ENCODE measurements at regions not wholly inside any gene's neighbourhood (a gene's known extent, or its start where the extent isn't known, plus 50 kb on each side); places are given as distances from the start of the nearest gene placed in this dataset.

GRCh38 chr5:133793756-133794465 lies 174.5 kb downstream of the C5orf15 start:
- Histone ChIP-seq H3K4me3 (replicated peaks in 1 of 4; ENCODE audit: control extremely low read depth in 1 of 4, insufficient read depth in 1 of 4, low read depth in 3 of 4, low read length in 4 of 4) (no peak overlapping the region), H3K4me2 (ENCODE audit: extremely low read depth, insufficient read depth, low read length) (no peak overlapping the region), H3K27ac (ENCODE audit: insufficient read depth, low read length) (no peak overlapping the region), H3K4me1 (ENCODE audit: control insufficient read depth, extremely low read depth, insufficient read depth, low read length) (no peaks in the 10 kb centered on the region), H3K36me3 (ENCODE audit: control insufficient read depth, insufficient read depth, low read length) (no peaks in the 10 kb centered on the region), H4K20me1 (ENCODE audit: control insufficient read depth, extremely low read depth, insufficient read depth, low read length) (no peaks in the 10 kb centered on the region), H3K27me3 (ENCODE audit: control insufficient read depth, insufficient read depth, low read length) (no peaks in the 10 kb centered on the region), H3K9ac (ENCODE audit: insufficient read depth, low read length) (no peak overlapping the region), H3K9me3 (ENCODE audit: control insufficient read depth, insufficient read depth, low read depth, low read length) (no peaks in the 10 kb centered on the region), H3K79me2 (ENCODE audit: control insufficient read depth, insufficient read depth, low read length) (no peaks in the 10 kb centered on the region), H2AFZ (ENCODE audit: low read length) (no peak overlapping the region)
- DNase-seq (ENCODE audit: low read depth in 2 of 2), result no peak
- no peak for TF ChIP-seq CTCF (conservative IDR thresholded peaks at IDR 0.05 in 1 of 2, IDR thresholded peaks at IDR 0.05 in 1 of 2; ENCODE audit: low read depth in 1 of 2, low read length in 2 of 2)
- no peak for TF ChIP-seq EZH2 (IDR thresholded peaks at IDR 0.05; ENCODE audit: low read length, missing control alignments)

GRCh38 chr5:133792655-133793054 lies 175.8 kb downstream of the C5orf15 start:
- no peak overlapping the region for H3K27ac ChIP-seq (ENCODE audit: insufficient read depth, low read length)
- no peak for DNase-seq (ENCODE audit: low read depth in 2 of 2)
- no peaks in the 10 kb centered on the region for H3K9me3 ChIP-seq (ENCODE audit: control insufficient read depth, insufficient read depth, low read depth, low read length)
- no peaks in the 10 kb centered on the region for H4K20me1 ChIP-seq (ENCODE audit: control insufficient read depth, extremely low read depth, insufficient read depth, low read length)
- no peaks in the 10 kb centered on the region for H3K36me3 ChIP-seq (ENCODE audit: control insufficient read depth, insufficient read depth, low read length)
- H3K4me1 ChIP-seq (ENCODE audit: control insufficient read depth, extremely low read depth, insufficient read depth, low read length), result no peaks in the 10 kb centered on the region
- H3K4me3 ChIP-seq (replicated peaks in 1 of 4; ENCODE audit: control extremely low read depth in 1 of 4, insufficient read depth in 1 of 4, low read depth in 3 of 4, low read length in 4 of 4), result no peak overlapping the region
- H2AFZ ChIP-seq (ENCODE audit: low read length), result no peak overlapping the region
- TF ChIP-seq EZH2 (IDR thresholded peaks at IDR 0.05; ENCODE audit: low read length, missing control alignments) (no peak), CTCF (conservative IDR thresholded peaks at IDR 0.05 in 1 of 2, IDR thresholded peaks at IDR 0.05 in 1 of 2; ENCODE audit: low read depth in 1 of 2, low read length in 2 of 2) (no peak)
- no peak overlapping the region for H3K9ac ChIP-seq (ENCODE audit: insufficient read depth, low read length)
- H3K79me2 ChIP-seq (ENCODE audit: control insufficient read depth, insufficient read depth, low read length), result no peaks in the 10 kb centered on the region
- no peak overlapping the region for H3K4me2 ChIP-seq (ENCODE audit: extremely low read depth, insufficient read depth, low read length)
- no peaks in the 10 kb centered on the region for H3K27me3 ChIP-seq (ENCODE audit: control insufficient read depth, insufficient read depth, low read length)

- no peaks in the 10 kb centered on the region for H4K20me1 ChIP-seq (ENCODE audit: control insufficient read depth, extremely low read depth, insufficient read depth, low read length)
Measured at GRCh38 chr5:133792024-133792423, 176.4 kb downstream of the C5orf15 start.

More at GRCh38 chr5:133792024-133792423, 176.4 kb downstream of the C5orf15 start:
- no peak overlapping the region for H2AFZ ChIP-seq (ENCODE audit: low read length)
- no peak overlapping the region for H3K9ac ChIP-seq (ENCODE audit: insufficient read depth, low read length)
- H3K4me2 ChIP-seq (ENCODE audit: extremely low read depth, insufficient read depth, low read length), result no peak overlapping the region
- no peak overlapping the region for H3K4me3 ChIP-seq (replicated peaks in 1 of 4; ENCODE audit: control extremely low read depth in 1 of 4, insufficient read depth in 1 of 4, low read depth in 3 of 4, low read length in 4 of 4)
- H3K9me3 ChIP-seq (ENCODE audit: control insufficient read depth, insufficient read depth, low read depth, low read length), result no peaks in the 10 kb centered on the region
- H3K4me1 ChIP-seq (ENCODE audit: control insufficient read depth, extremely low read depth, insufficient read depth, low read length), result no peaks in the 10 kb centered on the region
- no peaks in the 10 kb centered on the region for H3K27me3 ChIP-seq (ENCODE audit: control insufficient read depth, insufficient read depth, low read length)
- H3K36me3 ChIP-seq (ENCODE audit: control insufficient read depth, insufficient read depth, low read length), result no peaks in the 10 kb centered on the region
- DNase-seq (ENCODE audit: low read depth in 2 of 2), result no peak
- H3K27ac ChIP-seq (ENCODE audit: insufficient read depth, low read length), result no peak overlapping the region
- no peaks in the 10 kb centered on the region for H3K79me2 ChIP-seq (ENCODE audit: control insufficient read depth, insufficient read depth, low read length)
- TF ChIP-seq CTCF (conservative IDR thresholded peaks at IDR 0.05 in 1 of 2, IDR thresholded peaks at IDR 0.05 in 1 of 2; ENCODE audit: low read depth in 1 of 2, low read length in 2 of 2) (no peak), EZH2 (IDR thresholded peaks at IDR 0.05; ENCODE audit: low read length, missing control alignments) (no peak)

Measured in fibroblast of lung (primary cell).